Upper lobe of left lung (tissue), 4 donors: ENCODE measurements at regions not wholly inside any gene's neighbourhood (a gene's known extent, or its start where the extent isn't known, plus 50 kb on each side); places are given as distances from the start of the nearest gene placed in this dataset.

Source experiments
- CTCF ChIP-seq, 6 experiments: fragments of 450-650 bp in 4 of 6; fragments of 200-600 bp in 2 of 6; sonication (generic) in 2 of 6; IDR thresholded peaks; one replicate each; pipeline ENCODE4 v1.5.1; 2016 to 2019; ENCODE audit warnings: antibody characterized with exemption in 6 of 6
- EP300 ChIP-seq, 4 donors: sonication (generic); formaldehyde crosslinking; IDR thresholded peaks; one replicate each; pipeline ENCODE4 v1.5.1; 2017; ENCODE audit warnings: antibody characterized with exemption in 4 of 4, control low read depth in 2 of 4
- POLR2A ChIP-seq, 4 donors: fragments of 450-650 bp; IDR thresholded peaks; one replicate each; pipeline ENCODE4 v1.5.1; 2016 to 2017; ENCODE audit warnings: antibody characterized with exemption in 4 of 4, mild to moderate bottlenecking in 2 of 4
- POLR2AphosphoS5 ChIP-seq, 2 donors: sonication (generic); formaldehyde crosslinking; IDR thresholded peaks; one replicate each; pipeline ENCODE4 v1.5.1; 2017; ENCODE audit warnings: antibody characterized with exemption in 2 of 2

GRCh38 chr16:86992587-86992986, 324.6 kb downstream of the C16orf95 start:
- TF ChIP-seq POLR2A (IDR thresholded peaks at IDR 0.05) (no peak), CTCF (IDR thresholded peaks at IDR 0.05) (no peak), POLR2AphosphoS5 (IDR thresholded peaks at IDR 0.05) (no peak), EP300 (IDR thresholded peaks at IDR 0.05) (no peak)
